ENCODE measurements at regions not wholly inside any gene's neighbourhood (a gene's known extent, or its start where the extent isn't known, plus 50 kb on each side); places are given as distances from the start of the nearest gene placed in this dataset.
"Not testable (repeated sequence)": the region's sequence is repeated elsewhere in the genome, so short reads cannot be mapped to it uniquely, and the experiment has no call there.

DNA sequence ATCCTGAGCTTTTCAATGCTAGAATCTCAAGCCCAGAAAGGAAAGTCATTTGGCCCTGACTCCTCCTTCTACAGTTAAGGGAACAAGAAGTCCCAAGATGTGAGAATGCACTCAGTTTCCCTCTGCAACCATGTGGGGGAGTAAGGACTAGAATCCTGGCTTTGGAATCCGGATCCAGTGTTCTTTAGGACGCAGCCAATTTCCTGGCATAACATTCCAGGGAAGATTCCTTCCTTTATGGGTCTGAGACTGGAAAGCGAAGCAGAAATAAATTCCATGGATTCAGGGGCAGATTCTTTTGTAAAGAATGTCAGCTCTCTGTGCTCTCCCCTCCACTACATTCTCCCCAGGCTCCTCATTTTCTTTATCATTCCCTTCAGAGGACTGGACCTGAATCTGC is 151.8 kb upstream of the SOX14 start:
- DNase-seq (ENCODE audit: low read depth in 2 of 2) = no peak

DNA sequence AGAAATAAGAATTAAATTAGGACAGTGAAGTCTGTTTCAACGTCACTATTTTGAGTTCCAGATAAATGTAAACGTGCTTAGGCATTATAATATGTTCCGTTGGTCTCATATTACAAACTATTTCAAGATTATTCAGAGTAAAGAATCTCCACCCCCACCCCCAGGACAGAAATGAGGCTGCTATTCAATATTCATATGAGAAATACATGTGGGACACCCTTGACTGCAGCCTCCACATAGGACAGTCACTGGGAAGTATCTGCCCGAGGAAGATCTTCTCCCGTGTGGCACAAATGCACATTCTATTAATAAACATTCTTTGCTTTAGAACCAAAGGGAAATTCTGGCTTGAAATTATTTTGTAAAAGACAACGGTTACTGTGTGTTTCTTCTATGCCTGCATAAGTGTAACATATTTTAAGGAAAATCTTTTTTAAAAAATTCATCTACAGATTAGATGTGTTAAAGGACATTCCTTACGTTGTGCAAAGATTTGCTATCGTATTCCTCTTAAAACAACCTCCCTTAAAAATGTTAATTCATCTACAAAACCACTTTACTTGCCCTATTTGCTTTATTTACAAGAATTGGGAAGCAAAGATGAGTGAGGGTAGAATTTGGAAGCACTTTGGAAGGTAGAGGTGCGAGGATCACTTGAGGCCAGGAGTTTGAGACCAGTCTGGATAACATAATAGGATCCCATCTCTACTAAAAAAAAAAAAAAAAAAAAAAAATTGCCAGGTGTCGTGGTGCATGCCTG is 148.3 kb upstream of the SOX14 start:
- no peak for DNase-seq (ENCODE audit: low read depth in 2 of 2)

DNA sequence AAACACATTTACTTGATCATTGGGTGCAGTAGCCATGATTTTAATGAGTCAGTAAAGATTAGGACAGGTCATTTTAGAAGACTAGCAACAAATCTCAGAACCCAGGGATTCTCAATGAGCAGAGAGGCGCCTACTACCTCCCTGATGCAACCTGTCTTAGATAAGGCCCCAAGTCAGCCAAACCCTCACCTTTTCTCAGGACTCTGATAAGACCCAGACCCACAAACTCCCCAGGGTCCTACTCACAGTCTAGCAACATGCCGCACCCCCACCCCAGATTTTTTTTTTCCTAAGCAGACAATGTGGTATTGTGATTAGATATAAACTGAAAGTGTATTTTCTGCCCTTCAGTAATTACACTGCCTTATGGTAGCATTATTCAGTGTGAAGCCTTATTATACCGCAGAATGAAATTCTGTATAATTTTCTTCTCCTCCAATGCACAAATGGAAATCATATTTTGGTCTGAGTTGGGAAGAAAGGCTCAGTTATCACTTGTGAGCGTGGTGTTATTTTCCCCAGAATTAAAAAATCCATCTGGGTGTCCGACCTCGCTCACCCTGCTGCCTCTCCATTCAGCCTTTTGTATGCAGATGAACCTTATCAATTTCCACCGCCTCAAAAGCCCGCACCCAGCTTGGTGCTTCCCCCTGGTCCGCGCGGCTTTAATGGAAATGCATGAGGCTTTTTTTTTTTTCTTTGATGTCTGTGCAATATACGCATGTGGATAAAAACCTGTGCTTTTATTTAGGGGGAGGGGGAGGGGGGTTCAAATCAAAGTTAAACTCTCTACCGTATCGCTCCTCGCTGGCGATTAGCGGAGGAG is 122.0 kb upstream of the SOX14 start:
- DNase-seq (ENCODE audit: low read depth in 2 of 2) = no peak

DNA sequence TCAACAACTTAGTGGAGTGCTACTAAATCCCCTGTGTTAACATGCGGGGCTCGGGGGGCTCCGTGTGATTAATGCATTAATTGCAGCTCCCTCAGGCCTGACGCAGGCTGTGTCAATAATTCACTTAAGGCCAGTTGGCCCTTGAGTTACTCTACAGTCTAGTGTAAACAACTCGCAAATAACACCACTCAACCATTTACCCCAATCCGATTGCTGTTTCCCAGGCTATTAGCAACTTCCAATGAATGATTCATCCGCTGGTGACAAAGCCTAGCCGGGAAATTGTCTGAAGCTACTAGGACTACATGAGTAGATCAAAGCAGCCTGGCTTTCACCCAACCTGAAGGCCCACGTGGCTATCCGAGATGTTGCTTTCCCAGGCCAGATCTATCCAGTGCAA is 121.3 kb upstream of the SOX14 start:
- no peak for DNase-seq (ENCODE audit: low read depth in 2 of 2)

DNA sequence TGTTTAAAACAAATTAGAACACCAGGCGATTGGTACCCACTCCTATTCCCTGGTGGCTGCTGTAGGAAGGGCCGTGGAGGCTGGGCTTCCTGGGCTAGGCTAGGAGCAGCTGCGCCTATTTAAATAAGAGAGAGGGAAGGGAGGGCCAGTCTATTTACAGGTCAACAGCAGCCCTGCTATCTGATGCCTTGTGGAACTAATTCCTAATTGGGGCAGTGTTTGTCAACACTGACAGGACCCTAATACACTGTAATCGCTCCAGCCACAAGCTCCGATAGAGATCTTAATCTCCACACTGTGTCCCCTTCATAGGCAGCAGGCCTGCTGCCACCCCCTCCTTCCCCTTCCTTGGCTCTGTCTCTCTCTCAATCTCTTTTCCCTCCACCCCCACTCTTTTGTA is 116.9 kb upstream of the SOX14 start:
- DNase-seq (ENCODE audit: low read depth in 2 of 2) = no peak

DNA sequence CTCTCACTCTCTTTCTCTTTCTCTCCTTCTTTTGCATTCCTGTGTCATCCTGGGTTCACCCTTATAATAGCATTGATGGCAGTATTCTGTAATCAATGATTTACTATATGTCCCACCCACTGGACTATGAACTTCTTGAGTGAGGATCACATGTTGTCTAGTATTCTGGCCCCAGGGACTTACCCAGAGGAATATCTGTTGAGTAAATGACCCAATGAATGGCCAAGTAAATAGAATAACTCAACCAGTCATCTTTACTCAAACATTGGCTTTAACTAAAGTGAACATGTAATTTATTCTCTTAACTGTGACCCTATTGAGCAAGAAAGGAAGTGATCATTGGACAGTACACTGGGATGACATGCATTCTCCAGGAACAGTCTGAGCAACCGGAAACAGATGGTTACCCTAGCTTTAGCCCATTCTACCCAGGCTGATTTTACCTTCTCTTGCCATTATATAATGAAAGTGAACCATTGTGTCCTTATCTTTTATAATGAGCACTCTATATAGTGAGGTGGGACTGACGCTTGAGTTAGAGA is 94.5 kb upstream of the SOX14 start:
- DNase-seq (ENCODE audit: low read depth in 2 of 2) = no peak

DNA sequence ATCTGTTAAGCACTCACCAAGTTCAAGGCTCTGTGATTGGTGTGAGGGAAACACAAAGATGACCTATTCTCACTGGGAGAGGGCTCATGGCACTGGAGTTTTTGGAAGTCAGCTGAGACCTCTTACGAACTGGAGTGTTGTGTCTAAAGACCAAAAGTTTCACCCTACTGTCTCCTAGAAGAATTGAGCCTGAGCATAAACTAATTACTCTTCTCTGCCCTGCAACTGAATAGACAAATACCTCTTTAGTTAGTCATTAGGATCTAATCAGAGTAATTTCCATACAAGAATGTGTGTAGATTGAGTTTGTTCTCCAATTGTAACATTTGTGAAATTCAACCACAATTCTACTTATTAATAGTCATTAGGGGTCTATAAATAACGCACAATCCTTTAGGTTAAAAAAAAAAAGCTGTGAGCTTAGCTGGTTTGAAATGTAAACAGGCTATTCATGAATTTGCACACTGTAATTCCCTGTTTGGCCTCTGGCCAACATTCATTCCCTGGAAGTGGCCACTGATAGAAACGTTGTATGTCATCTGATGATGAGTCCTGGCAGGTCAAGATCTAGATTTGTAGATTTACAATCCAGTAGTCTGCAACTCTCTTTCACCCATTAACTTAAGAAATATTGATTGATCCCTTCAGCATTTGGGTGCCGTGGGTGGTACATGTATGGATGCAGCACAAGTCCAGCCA is 76.8 kb upstream of the SOX14 start:
- DNase-seq (ENCODE audit: low read depth in 2 of 2) = no peak

DNA sequence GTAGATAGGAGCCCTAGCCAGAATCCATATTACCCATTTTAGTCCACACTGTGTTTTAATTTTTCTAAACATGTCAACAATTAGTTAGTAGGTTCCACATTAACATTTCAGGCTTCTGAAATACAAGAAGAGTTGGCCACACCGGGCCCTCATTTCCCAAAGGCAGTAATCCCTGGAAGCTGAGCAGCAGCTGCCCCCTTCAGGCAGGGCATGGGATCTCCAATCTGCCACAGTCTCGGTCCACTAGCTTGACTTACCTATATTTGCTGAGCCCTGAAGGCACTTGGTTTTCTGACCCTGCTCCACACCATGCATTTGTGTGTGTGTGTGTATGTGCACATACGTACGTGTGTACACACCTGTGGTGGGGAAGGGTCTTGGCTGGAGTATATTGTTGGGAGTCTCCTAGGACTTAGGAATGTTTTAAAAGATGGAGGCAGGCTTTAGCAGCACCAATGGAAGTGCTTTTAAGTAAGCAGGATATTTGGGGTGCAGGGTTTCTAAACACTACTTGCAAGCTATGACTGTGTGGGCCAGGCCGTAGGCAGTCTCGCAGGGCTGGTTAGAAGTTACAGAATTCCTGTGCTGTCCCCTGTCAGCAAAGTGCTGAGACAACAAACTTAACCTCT is 71.2 kb upstream of the SOX14 start:
- no peak for DNase-seq (ENCODE audit: low read depth in 2 of 2)

DNA sequence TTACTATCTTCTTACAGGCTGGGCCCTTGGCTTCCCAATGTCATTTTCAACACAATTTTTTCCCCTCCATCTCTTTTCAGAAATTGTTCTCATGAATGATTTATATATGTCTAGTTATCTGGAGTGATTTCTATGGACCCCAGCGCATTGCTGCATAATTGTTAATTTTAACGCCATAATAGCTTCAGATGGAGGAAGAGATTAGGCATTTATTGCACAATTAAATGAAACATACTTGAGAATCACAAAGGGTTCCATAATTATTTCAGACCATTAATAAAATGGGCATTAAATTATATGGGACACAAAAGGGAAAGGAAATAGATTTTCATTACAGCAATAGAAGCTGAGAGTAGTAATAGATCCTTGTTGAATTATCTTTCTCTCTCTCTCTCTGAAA is 70.3 kb upstream of the SOX14 start:
- DNase-seq (ENCODE audit: low read depth in 2 of 2) = no peak

DNA sequence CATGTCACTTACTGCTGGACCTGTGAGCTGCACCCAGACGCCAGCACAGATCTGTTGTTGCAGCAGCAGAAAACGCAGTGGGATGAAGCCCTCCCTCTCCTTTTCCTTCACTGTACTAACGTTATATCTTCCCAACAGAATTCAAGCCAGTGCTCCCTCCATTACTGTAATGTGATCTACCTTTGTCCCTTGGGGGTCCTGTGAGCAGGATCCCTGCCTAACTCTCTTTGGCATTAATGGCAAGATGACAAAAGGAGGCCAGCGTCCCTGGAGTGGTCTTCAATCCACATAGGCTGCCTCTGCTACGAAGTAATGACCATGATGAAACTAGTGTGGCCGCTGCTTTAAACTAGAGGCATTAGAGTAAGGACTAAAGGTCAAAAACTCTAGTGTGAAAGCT is 69.3 kb upstream of the SOX14 start:
- DNase-seq (ENCODE audit: low read depth in 2 of 2) = no peak

DNA sequence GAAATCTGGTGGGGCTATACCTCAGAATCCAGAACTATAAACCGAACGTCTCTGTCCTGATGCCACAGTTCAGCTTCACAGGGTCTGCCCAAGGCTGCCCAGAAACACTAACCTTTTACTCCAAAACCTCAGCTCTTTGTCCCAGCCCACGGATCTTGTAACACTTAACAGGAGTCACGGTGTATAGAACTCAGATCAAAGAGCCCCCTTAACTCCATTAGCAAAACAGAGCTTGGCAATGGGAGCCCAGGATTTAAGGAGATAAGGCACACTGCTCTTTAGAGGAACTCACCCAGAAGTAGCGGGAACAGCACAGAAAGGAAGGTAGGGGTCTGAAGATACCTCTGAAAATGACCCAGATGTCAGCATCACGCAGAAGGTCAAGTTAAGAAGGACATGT is 68.8 kb upstream of the SOX14 start:
- no peak for DNase-seq (ENCODE audit: low read depth in 2 of 2)

DNA sequence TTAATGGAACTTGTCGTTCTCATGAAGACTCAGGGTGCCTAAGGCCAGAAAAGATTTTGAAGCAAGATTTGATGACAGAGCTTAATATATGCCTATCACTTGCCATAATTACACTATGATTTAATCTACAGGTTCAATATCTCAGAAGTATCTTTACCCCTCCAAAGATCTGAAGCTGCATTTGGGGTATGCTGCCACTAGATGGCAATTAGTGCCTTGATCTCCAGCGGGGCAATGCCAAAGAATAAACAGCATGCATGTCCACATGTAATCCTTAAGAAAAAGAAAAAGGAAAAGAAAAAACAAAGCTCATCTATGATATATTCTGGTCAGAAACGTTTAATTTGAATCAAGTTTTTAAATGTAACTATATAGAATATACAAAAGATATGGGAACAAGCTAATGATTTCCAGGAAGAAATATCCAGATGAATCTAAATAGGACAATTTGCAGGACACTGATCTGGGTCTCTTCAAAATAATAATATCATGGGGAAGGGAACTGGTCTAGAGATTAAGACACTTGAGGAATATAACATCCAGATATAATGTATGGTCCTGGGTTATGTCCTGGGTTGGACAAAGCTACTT is 55.0 kb upstream of the SOX14 start:
- DNase-seq (ENCODE audit: low read depth in 2 of 2) = no peak

DNA sequence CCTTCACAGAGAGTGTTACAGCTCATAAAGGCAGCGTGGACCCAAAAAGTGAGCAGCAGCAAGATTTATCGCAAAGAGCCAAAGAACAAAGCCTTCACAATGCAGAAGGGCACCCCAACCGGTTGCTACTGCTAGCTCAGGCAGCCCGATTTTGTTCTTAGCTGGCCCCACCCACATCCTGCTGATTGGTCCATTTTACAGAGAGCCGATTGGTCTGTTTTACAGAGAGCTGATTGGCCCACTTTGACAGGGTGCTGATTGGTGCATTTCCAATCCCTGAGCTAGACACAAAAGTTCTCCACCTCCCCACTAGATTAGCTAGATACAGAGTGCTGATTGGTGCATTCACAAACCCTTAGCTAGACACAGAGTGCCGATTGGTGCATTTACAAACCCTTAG is 50.1 kb upstream of the SOX14 start:
- not testable (repeated sequence) for DNase-seq (ENCODE audit: low read depth in 2 of 2)

Measured in stimulated activated CD4-positive, alpha-beta T cell treated with anti-CD3 and anti-CD28 coated beads, Interleukin-15, amount 100 ng/mL, for 48 hours (primary cell).